ENCODE measurements at regions not wholly inside any gene's neighbourhood (a gene's known extent, or its start where the extent isn't known, plus 50 kb on each side); places are given as distances from the start of the nearest gene placed in this dataset.

DNA sequence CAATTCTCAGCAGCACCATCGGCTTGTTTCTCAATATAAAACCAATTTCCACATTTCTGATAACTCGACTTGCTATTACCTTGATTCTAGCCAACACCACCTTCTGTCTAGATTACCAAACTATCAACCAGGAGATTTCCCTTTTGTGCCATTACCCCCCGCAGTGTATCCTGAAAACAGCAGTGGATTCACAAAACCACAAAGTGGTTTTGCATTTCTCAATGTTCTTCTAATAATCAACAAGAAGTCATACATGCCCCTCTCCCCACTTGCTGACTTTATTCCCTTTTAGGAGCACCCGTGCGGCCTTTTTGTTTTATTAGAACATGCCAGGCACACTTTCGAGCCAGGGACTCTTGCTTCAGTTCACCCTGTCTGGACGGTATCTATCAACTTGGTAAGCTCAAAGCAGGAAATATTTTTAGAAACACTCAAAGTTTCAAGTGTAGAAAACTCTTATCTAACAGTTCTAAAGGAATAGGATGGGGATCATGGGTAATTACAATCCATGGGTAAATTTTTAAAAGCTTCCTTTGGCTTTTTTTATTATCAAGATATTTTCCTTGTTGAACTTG is 967.4 kb downstream of the EFNB2 start:
- no peak for DNase-seq (ENCODE audit: low read depth in 2 of 3, low spot score in 1 of 3)

DNA sequence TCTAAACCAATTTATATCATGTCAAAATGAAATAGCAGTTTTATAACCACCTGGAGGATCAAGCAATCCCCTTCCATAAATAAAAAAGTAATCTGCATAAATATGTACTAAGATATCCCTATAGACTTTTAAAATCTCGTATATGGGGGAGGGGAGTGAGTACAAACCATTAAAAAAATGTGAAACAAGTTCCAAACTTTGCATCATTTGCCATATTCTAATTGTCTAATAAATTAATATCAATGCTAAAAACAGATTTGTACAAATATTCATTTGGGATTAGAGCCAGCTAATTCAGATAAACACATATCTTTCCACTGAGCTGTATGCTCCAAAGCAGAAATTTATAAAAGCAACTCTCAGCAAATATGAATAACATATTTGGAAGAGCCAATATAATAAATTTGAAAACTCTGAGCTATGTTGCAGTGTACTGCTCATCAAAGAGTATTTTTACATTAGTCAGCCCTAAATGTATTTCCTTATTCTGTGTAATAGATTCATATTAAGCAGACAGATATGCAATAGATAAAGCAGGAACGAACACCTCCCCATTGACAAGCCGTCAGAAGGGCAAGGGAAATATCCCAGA is 970.2 kb downstream of the EFNB2 start:
- DNase-seq (ENCODE audit: low read depth in 2 of 3, low spot score in 1 of 3), result no peak

- DNase-seq (ENCODE audit: low read depth in 2 of 3, low spot score in 1 of 3), result no peak
Observed at GRCh38 chr13:105552078-105552477, 983.4 kb downstream of the EFNB2 start.

DNA sequence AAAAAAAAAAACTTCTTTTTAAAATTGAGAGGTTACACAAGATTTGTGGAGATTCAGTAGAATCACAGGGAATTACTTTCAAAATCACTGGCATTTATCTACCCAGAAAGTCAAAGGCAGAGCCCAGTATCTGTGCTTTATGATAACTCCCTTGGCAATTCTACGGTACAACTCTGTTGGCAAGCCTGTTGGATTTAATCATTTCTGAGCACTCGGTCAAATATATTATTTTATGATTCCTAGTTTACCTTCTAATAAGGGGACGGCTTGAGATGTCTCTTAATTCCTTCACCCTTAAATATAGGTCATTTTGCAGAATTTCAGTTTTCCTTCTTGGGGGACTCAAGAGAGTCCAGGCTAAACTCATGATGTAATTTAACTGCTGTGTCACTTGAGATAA is 987.6 kb downstream of the EFNB2 start:
- DNase-seq (ENCODE audit: low read depth in 2 of 3, low spot score in 1 of 3), result no peak

GRCh38 chr13:105545811-105546210 is 989.7 kb downstream of the EFNB2 start:
- no peak for DNase-seq (ENCODE audit: low read depth in 2 of 3, low spot score in 1 of 3)

DNA sequence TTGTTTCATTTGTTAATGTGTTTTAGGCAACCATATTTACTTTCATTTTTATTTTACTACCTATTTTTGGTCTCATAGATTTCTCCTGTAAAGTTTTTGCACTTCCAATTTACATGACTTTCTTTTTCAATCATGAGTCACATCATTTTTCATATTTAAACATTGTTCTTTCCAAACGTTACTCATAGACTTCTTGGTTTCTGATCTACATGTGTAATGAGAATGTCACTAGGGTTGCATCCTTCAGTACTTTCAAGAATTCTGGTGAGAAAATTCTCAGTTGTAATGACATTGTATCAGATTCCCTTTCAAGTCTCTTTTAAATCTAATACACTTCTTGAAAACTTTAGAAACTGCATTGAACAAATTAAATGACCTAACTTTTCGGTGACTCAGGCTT is 991.7 kb downstream of the EFNB2 start:
- DNase-seq (ENCODE audit: low read depth in 2 of 3, low spot score in 1 of 3), result no peak

GRCh38 chr13:105541565-105541964 is 993.9 kb downstream of the EFNB2 start:
- no peak for DNase-seq (ENCODE audit: low read depth in 2 of 3, low spot score in 1 of 3)

GRCh38 chr13:105538346-105538745 is 997.1 kb downstream of the EFNB2 start:
- no peak for DNase-seq (ENCODE audit: low read depth in 2 of 3, low spot score in 1 of 3)

DNA sequence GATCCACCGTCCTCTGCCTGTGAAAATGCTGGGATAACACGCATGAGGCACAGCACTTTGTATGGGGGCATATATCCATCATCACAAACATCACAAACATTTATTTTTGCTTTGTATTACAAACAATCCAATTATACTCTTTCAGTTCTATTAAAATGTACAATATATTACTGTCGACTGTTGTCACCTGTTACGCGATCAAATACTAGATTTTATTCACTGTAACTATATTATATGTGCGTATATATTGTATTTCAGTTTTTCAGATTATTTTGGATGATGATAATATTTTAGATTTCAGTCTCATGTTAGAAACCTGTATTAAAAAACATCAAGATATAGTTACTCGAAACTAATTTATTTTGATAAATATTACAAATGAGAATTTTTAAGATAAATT is 998.3 kb downstream of the EFNB2 start:
- no peak for DNase-seq (ENCODE audit: low read depth in 2 of 3, low spot score in 1 of 3)

DNA sequence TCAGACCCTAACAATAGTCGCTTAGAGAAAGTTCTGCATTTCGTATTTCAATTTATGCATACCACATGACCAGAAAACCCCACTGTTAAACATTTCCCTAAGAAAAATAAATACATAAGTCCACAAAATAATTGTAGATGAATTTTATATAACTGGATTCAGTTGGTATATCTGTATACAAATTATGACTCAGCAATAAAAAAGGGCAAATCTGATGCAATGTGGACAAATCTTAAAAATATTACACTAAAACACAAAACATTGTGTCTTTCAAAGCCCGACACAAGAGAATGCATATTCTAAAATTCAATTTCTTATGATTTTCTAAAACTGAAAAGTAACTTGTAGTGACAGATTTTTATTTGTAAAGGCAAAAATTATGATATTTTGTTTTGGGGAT is 1005.0 kb downstream of the EFNB2 start:
- no peak for DNase-seq (ENCODE audit: low read depth in 2 of 3, low spot score in 1 of 3)

DNA sequence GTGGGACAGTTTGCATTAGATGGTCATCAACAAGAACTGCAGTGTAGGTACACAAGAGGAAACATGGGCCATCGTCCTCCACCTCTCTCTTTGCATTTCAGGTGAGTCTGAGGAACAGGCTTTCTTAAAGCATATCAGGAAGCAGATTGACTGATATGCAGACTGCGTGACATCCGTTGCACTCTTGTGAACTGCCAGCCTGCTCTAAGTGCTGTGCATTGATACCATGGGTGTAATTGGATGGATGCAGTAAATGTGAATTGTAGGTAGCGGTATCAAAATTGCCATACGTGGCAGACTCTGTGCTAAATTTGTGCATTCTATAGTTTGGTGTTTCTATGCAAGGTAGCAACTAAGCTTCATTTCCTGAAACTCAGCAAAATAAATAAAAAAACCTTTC is 1008.3 kb downstream of the EFNB2 start:
- DNase-seq (ENCODE audit: low read depth in 2 of 3, low spot score in 1 of 3), result no peak

DNA sequence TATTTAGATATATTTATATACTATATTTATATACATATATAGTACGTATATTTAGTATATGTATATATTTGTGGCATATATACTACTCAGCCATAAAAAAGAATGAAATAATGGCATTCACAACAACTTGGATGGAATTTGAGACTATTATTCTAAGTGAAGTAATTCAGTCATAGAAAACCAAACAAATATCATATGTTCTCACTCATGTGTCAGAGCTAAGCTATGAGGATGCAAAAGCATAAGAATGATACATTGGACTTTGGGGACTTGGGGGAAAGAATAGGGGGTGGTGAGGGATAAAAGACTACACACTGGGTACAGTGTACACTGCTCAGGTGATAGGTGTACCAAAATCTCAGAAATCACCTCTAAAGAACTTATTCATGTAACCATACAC is 1015.7 kb downstream of the EFNB2 start:
- no peak for DNase-seq (ENCODE audit: low read depth in 2 of 3, low spot score in 1 of 3)

DNA sequence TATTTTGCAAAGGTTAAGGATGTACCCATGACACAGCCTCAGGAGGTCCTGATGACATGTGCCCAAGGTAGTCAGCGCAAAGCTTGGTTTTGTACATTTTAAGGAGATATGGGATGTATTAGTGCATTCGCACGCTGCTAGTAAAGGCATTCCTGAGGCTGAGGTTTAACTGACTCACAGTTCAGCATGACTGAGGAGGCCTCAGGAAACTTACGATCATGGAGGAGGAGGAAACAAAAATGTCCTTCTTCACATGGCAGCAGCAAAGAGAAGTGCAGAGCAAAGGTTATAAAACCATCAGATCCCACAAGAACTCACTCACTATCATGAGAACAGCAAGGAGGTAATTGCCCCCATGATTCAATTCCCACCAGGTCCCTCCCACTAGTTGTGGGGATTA is 1017.4 kb downstream of the EFNB2 start:
- no peak for DNase-seq (ENCODE audit: low read depth in 2 of 3, low spot score in 1 of 3)

DNA sequence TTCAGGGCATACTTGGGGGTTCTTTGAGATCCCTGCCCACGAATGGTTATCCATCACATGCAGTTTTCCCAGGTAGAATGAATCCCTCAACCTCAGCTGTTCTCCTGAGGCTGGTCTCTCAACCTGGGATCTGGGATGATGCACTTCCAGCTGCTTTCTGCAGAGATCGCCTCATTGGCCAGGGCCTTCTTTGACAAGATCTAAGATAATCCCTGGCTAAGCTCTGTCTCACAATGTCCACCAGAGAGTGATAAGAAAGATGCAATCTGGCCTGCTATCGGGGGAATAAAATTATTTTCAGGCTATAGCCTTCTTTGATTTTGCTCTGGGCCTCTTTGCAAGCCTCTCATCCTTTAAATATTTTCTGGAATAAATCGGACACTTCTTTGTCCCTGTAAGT is 1021.1 kb downstream of the EFNB2 start:
- DNase-seq (ENCODE audit: low read depth in 2 of 3, low spot score in 1 of 3), result no peak

GRCh38 chr13:105513448-105513847 is 1022.0 kb downstream of the EFNB2 start:
- DNase-seq (ENCODE audit: low read depth in 2 of 3, low spot score in 1 of 3), result no peak

DNA sequence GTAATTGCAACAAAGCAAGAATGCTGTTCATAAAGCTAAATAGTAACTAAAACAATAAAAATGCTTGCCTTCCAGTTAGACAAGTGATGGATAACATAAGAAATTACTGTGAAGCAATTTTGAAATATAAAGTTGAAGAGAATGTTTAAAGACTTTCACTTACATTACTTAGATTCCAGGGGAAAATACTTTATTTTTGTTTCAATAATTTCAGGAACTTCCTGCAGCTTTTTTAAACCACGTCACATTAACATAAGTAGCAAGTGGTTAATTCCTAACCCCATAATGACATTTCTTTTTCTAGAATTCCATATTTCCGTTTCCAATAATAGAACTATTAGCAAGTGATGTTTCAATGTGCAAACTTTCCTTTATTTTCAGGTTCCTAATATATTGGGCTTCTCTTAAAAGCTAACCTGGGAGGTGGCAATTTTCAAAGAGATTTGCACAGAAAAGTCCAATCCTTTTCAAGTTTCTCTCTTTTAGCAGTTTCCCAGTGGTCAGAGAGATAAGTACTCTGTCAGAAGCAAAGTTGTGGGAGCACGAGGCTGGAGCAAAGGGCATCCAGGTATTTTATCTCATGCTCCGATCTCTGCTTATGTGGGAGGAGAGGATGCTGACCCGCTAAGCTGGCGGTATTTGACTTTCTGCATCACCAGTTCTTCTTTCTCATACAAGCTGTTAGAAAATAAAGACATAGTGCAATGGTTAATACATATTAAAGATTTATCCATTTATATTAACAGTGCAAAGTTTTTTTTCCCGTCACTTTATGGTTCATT is 1025.3 kb downstream of the EFNB2 start:
- DNase-seq (ENCODE audit: low read depth in 2 of 3, low spot score in 1 of 3), result no peak

DNA sequence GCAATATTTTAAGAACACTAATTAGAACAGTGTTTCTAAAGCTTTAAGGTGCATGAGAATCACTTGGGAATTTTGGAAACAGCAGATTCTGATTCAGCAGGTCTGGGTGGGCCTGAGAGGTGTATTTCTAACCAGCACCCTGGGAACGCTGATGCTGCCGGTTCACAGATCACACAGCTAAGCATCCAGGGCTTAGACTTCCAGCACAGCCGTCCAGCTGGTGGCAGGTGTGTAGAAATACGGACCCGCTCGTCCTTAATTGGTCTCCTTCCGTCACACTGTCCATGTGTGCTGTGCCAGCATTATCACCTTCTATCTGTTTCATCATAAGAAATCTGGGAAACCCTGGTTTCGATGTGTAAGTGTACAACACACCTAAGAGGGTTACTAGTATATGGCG is 1029.0 kb downstream of the EFNB2 start:
- no peak for DNase-seq (ENCODE audit: low read depth in 2 of 3, low spot score in 1 of 3)

DNA sequence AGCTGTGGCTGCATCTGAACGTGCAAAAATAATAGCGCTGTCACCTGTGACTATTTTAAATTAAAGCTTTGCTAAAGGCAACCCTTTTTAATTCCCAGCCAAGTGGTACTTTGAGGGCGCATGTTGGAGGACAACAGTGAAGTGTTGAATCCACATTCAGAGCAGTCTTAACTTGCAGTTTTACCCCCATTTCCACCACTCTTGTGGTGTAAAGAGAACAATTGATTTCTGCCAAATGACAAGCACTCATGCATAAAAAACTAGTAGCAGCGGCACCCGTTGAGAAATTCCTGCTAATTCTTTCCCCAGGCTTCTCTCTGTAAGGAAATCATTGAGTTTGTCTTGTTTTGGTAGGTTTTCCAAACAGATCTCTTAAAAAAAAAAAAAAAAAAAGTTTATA is 1033.3 kb downstream of the EFNB2 start:
- DNase-seq (ENCODE audit: low read depth in 2 of 3, low spot score in 1 of 3), result no peak

DNA sequence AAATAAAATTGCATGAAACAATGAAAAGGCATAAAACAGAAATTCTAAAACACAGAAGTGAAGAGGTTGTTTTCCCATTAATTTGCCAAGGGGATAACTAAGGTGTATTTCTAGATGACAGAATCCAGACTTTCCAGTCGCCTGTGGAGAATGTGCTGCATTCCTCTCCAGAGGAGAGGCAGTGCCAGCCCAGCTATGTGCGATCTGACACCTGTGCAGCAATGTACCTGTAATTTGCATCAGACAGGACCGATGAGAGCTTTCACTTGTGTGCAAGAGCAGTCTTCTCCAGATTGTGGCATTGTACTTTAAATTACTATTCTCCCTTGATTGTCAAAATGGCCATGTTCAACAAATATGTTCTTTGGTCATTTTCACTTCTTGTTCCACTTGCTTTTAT is 1037.9 kb downstream of the EFNB2 start:
- no peak for DNase-seq (ENCODE audit: low read depth in 2 of 3, low spot score in 1 of 3)

- DNase-seq (ENCODE audit: low read depth in 2 of 3, low spot score in 1 of 3), result no peak
Observed at GRCh38 chr13:105492216-105492615, 1043.2 kb downstream of the EFNB2 start.

- no peak for DNase-seq (ENCODE audit: low read depth in 2 of 3, low spot score in 1 of 3)
Observed at GRCh38 chr13:105491345-105491744, 1044.1 kb downstream of the EFNB2 start.

DNA sequence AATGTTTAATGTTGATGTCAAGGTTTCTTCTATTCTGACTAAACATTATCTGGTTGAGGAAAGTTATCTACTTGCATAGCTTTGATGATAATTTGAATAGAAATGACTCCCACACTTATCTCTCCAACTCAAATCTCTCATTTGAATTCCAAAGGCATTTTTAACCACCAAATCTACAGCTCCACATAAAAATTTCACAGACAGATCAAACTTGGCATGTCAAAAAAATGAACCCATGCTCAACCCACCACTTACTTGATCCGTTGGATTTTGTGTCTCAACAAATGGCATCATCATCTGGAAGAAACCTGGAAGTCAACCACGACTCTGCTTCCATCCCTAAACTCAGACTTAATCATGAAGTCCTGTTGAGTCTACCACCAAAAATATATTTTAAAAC is 1050.4 kb downstream of the EFNB2 start:
- DNase-seq (ENCODE audit: low read depth in 2 of 3, low spot score in 1 of 3), result no peak
